GM23338 (cell line): ENCODE measurements at regions not wholly inside any gene's neighbourhood (a gene's known extent, or its start where the extent isn't known, plus 50 kb on each side); places are given as distances from the start of the nearest gene placed in this dataset.
A peak's percentile ranks its signal among the peaks of the same experiment; 100 is the strongest.
"Not testable (repeated sequence)": the region's sequence is repeated elsewhere in the genome, so short reads cannot be mapped to it uniquely, and the experiment has no call there.

ENCODE experiments used
- ATAC-seq: fragments of 200-7000 bp; cut with Tn5 transposase; 3 replicates; pipeline ENCODE4 v1.9.1; 2020
- DNase-seq: peaks from one replicate; pipeline ENCODE4 v3.0.0-alpha.2; 2015; ENCODE audit warnings: low spot score
- H2AFZ ChIP-seq: fragments of 200-600 bp; sonication (generic); 2 replicates; pipeline ENCODE4 v1.8.0; 2016; ENCODE audit warnings: antibody characterized with exemption, mild to moderate bottlenecking, moderate library complexity
- H3F3A ChIP-seq: fragments of 200-600 bp; sonication (generic); replicated peaks from 2 replicates; pipeline ENCODE4 v1.8.0; 2017; ENCODE audit warnings: antibody characterized with exemption, mixed run types, low read depth
- H3K27ac ChIP-seq: fragments of 200-600 bp; sonication (generic); 2 replicates; pipeline ENCODE4 v1.6.1; 2016; ENCODE audit warnings: low read depth
- H3K27me3 ChIP-seq: fragments of 200-600 bp; sonication (generic); 2 replicates; pipeline ENCODE4 v1.8.0; 2016; ENCODE audit warnings: mild to moderate bottlenecking, mixed run types, moderate library complexity; ENCODE audit not compliant: insufficient read depth
- H3K36me3 ChIP-seq: fragments of 200-600 bp; sonication (generic); 2 replicates; pipeline ENCODE4 v1.8.0; 2016; ENCODE audit warnings: mild to moderate bottlenecking; ENCODE audit not compliant: insufficient read depth
- H3K4me1 ChIP-seq: fragments of 200-600 bp; sonication (generic); 2 replicates; pipeline ENCODE4 v1.8.0; 2016; ENCODE audit warnings: mild to moderate bottlenecking, moderate library complexity; ENCODE audit not compliant: insufficient read depth
- H3K4me2 ChIP-seq: fragments of 200-600 bp; sonication (generic); 2 replicates; pipeline ENCODE4 v1.7.1; 2017; ENCODE audit warnings: mixed run types
- H3K4me3 ChIP-seq: fragments of 200-600 bp; sonication (generic); 2 replicates; pipeline ENCODE4 v1.6.1; 2016; ENCODE audit warnings: mixed run types
- H3K79me2 ChIP-seq: fragments of 200-600 bp; sonication (generic); replicated peaks from 2 replicates; pipeline ENCODE4 v1.8.0; 2017; ENCODE audit warnings: mild to moderate bottlenecking; ENCODE audit not compliant: insufficient read depth
- H3K9me2 ChIP-seq: fragments of 200-600 bp; sonication (generic); 2 replicates; pipeline ENCODE4 v1.8.0; 2017; ENCODE audit not compliant: insufficient read depth
- H4K20me1 ChIP-seq: fragments of 200-600 bp; sonication (generic); replicated peaks from 2 replicates; pipeline ENCODE4 v1.8.0; 2017; ENCODE audit warnings: mild to moderate bottlenecking; ENCODE audit not compliant: insufficient read depth
- H3K27ac Mint-ChIP-seq: 2 replicates; pipeline ENCODE4 v1.8.0; 2020; ENCODE audit warnings: inconsistent platforms, mild to moderate bottlenecking, moderate library complexity, mixed read lengths
- H3K27me3 Mint-ChIP-seq: 3 replicates; pipeline ENCODE4 v1.8.0; 2022; ENCODE audit warnings: low read depth, mild to moderate bottlenecking, moderate library complexity, mixed read lengths, inconsistent platforms; ENCODE audit not compliant: insufficient read depth, poor library complexity
- H3K36me3 Mint-ChIP-seq: 3 replicates; pipeline ENCODE4 v1.8.0; 2021; ENCODE audit warnings: low read depth, mild to moderate bottlenecking, inconsistent platforms, moderate library complexity, mixed read lengths
- H3K4me1 Mint-ChIP-seq: 3 replicates; pipeline ENCODE4 v1.8.0; 2020; ENCODE audit warnings: mild to moderate bottlenecking, inconsistent platforms, mixed read lengths
- H3K4me3 Mint-ChIP-seq: 3 replicates; pipeline ENCODE4 v1.8.0; 2021; ENCODE audit warnings: moderate library complexity, mild to moderate bottlenecking, inconsistent platforms, mixed read lengths
- H3K9me3 Mint-ChIP-seq: 3 replicates; pipeline ENCODE4 v1.8.0; 2020; ENCODE audit warnings: moderate library complexity, mild to moderate bottlenecking, inconsistent platforms, mixed read lengths
- CREB1 ChIP-seq: fragments of 250-450 bp; sonication (Bioruptor Pico); IDR thresholded peaks from 2 replicates; pipeline ENCODE4 v1.5.0; 2020; ENCODE audit warnings: low read depth, mild to moderate bottlenecking, moderate library complexity
- ETS1 ChIP-seq: IDR thresholded peaks from 2 replicates; pipeline ENCODE4 v1.6.1; 2016; ENCODE audit warnings: antibody characterized with exemption
- EZH2phosphoT487 ChIP-seq: fragments of 200-600 bp; sonication (generic); IDR thresholded peaks from one replicate; pipeline ENCODE4 v1.8.1; 2018; ENCODE audit warnings: antibody characterized with exemption; ENCODE audit not compliant: unreplicated experiment
- JUNB ChIP-seq: IDR thresholded peaks from one replicate; pipeline ENCODE4 v1.6.1; 2016; ENCODE audit warnings: antibody characterized with exemption; ENCODE audit not compliant: unreplicated experiment
- NANOG ChIP-seq: IDR thresholded peaks from 2 replicates; pipeline ENCODE4 v1.6.1; 2016; ENCODE audit warnings: antibody characterized with exemption, borderline replicate concordance
- POLR2AphosphoS5 ChIP-seq: IDR thresholded peaks from 2 replicates; pipeline ENCODE4 v1.6.1; 2016; ENCODE audit warnings: antibody characterized with exemption, low read depth
- REST ChIP-seq: IDR thresholded peaks from one replicate; pipeline ENCODE4 v1.6.1; 2018; ENCODE audit warnings: antibody characterized with exemption; ENCODE audit not compliant: unreplicated experiment
- STAT1 ChIP-seq: IDR thresholded peaks from one replicate; pipeline ENCODE4 v1.6.1; 2016; ENCODE audit warnings: antibody characterized with exemption; ENCODE audit not compliant: unreplicated experiment
- ZNF114 ChIP-seq: fragments of 250-450 bp; sonication (Bioruptor Pico); IDR thresholded peaks from 2 replicates; pipeline ENCODE4 v1.5.0; 2020; ENCODE audit warnings: mild to moderate bottlenecking, moderate library complexity
- ZNF331 ChIP-seq: fragments of 250-450 bp; sonication (Bioruptor Pico); IDR thresholded peaks from 2 replicates; pipeline ENCODE4 v1.5.0; 2020; ENCODE audit warnings: low read depth, mild to moderate bottlenecking, moderate library complexity
- ZNF462 ChIP-seq: fragments of 250-450 bp; sonication (Bioruptor Pico); IDR thresholded peaks from 2 replicates; pipeline ENCODE4 v1.5.0; 2020; ENCODE audit warnings: mild to moderate bottlenecking, moderate library complexity

GRCh38 chr11:121964591-121964990, 151.4 kb downstream of the BLID start (continued):
- TF ChIP-seq STAT1 = no peak

GRCh38 chr11:121963846-121964245, 152.2 kb downstream of the BLID start:
- H3K36me3 Mint-ChIP-seq, H3K36me3 ChIP-seq, H4K20me1 ChIP-seq, H3K27me3 Mint-ChIP-seq, H3K4me3 Mint-ChIP-seq, DNase-seq, H3F3A ChIP-seq, H3K27ac ChIP-seq, H2AFZ ChIP-seq, H3K27ac Mint-ChIP-seq, ATAC-seq, H3K4me2 ChIP-seq, H3K9me3 Mint-ChIP-seq, H3K4me1 ChIP-seq, H3K4me3 ChIP-seq, H3K79me2 ChIP-seq, H3K9me2 ChIP-seq, H3K27me3 ChIP-seq: not testable (repeated sequence)
- peaks cover 16% of the 10 kb centered on the region for H3K4me1 Mint-ChIP-seq

- H3K27ac ChIP-seq = no peak overlapping the region
- TF ChIP-seq JUNB (no peak), ZNF114 (no peak), POLR2AphosphoS5 (no peak), EZH2phosphoT487 (no peak), STAT1 (no peak), ZNF331 (no peak), NANOG (no peak), ETS1 (no peak), REST (no peak), ZNF462 (CRISPR knock-in tag) (no peak), CREB1 (CRISPR knock-in tag) (no peak)
Measured at GRCh38 chr11:121961321-121961801, 154.7 kb downstream of the BLID start.

More at GRCh38 chr11:121961321-121961801, 154.7 kb downstream of the BLID start:
- ATAC-seq (no peak), DNase-seq (no peak)
- no peak overlapping the region for H3K4me3 Mint-ChIP-seq
- H3K27me3 Mint-ChIP-seq = peaks cover 3% of the 10 kb centered on the region
- Histone ChIP-seq H2AFZ (peak overlapping the region; percentile 64), H3K79me2 (no peaks in the 10 kb centered on the region), H3K9me2 (peaks cover 5% of the 10 kb centered on the region; the same call in 1 of the 2 replicates), H3K4me1 (no peaks in the 10 kb centered on the region; the same call in 1 of the 2 replicates), H3K36me3 (no peaks in the 10 kb centered on the region), H3K27me3 (no peaks in the 10 kb centered on the region), H3K4me3 (no peak overlapping the region), H3K4me2 (no peak overlapping the region), H3F3A (no peaks in the 10 kb centered on the region), H4K20me1 (no peaks in the 10 kb centered on the region)
- no peaks in the 10 kb centered on the region for H3K36me3 Mint-ChIP-seq
- no peaks in the 10 kb centered on the region; the same call in 2 of the 3 replicates for H3K4me1 Mint-ChIP-seq
- H3K9me3 Mint-ChIP-seq = no peaks in the 10 kb centered on the region
- no peak overlapping the region for H3K27ac Mint-ChIP-seq
